ENCODE measurements at regions not wholly inside any gene's neighbourhood (a gene's known extent, or its start where the extent isn't known, plus 50 kb on each side); places are given as distances from the start of the nearest gene placed in this dataset.

GRCh38 chr13:58235454-58235853 lies 603.9 kb downstream of the PCDH17 start:
- H3K9me3 ChIP-seq (ENCODE audit: control insufficient read depth, insufficient read depth, low read length), result no peaks in the 10 kb centered on the region
- no CpG with 5 or more reads among the region's 4 CpGs for WGBS (ENCODE audit: insufficient coverage, insufficient read length)

DNA sequence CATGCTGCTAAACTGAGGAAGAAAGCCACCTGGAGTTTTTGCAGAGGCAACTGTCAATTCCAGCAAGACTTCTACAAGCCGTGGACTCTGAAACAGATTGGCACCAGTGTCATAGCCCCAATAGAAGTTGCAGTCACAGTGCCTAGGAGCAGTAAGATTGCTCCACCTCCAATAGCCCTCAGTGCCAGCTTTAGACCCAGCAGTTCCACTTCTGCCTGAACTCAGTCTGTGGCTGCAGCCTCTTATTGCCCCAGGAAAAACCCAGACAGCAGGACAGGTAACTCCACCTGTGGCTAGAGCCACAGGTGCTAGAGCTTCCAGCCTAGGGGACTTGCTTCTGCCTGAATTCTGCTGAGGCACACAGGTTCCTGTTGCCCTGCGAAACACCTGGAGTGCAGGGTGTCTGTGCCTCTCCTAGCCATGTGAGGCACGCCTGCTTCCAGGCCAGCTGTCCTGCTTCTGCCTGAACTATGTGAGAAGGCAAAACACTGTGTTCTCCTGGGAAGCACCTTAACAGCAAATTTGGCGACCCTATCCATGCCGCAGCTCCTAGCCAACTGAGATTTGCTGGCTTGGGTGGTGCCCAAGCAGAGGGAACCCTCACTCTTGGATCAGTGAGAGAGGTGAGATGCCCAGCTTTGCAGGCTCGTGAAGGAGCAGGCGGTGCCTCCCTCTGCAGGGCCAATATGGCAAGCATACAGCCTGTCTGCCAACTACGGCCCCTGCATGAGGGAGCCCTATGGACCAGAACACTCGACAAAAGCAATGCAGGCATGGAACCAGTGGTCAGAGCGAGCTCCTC lies 607.6 kb downstream of the PCDH17 start:
- Histone ChIP-seq H3K4me3 (ENCODE audit: low read length) (no peak overlapping the region), H3K9me3 (ENCODE audit: control insufficient read depth, insufficient read depth, low read length) (no peaks in the 10 kb centered on the region), H3K27ac (ENCODE audit: low read length) (no peak overlapping the region), H3K36me3 (ENCODE audit: control insufficient read depth, insufficient read depth, low read length) (no peaks in the 10 kb centered on the region), H3K4me1 (ENCODE audit: control insufficient read depth, insufficient read depth, low read length) (no peaks in the 10 kb centered on the region), H3K27me3 (ENCODE audit: control insufficient read depth, insufficient read depth, low read length) (no peaks in the 10 kb centered on the region)
- no peak for DNase-seq (ENCODE audit: low read depth, low spot score)
- no CpG with 5 or more reads among the region's 10 CpGs for WGBS (ENCODE audit: insufficient coverage, insufficient read length)

More at GRCh38 chr13:58235454-58235853, 603.9 kb downstream of the PCDH17 start:
- Histone ChIP-seq H3K4me3 (ENCODE audit: low read length) (no peak overlapping the region), H3K4me1 (ENCODE audit: control insufficient read depth, insufficient read depth, low read length) (no peaks in the 10 kb centered on the region), H3K27ac (ENCODE audit: low read length) (no peak overlapping the region), H3K36me3 (ENCODE audit: control insufficient read depth, insufficient read depth, low read length) (no peaks in the 10 kb centered on the region), H3K27me3 (ENCODE audit: control insufficient read depth, insufficient read depth, low read length) (no peaks in the 10 kb centered on the region)
- DNase-seq (ENCODE audit: low read depth, low spot score), result no peak

DNA sequence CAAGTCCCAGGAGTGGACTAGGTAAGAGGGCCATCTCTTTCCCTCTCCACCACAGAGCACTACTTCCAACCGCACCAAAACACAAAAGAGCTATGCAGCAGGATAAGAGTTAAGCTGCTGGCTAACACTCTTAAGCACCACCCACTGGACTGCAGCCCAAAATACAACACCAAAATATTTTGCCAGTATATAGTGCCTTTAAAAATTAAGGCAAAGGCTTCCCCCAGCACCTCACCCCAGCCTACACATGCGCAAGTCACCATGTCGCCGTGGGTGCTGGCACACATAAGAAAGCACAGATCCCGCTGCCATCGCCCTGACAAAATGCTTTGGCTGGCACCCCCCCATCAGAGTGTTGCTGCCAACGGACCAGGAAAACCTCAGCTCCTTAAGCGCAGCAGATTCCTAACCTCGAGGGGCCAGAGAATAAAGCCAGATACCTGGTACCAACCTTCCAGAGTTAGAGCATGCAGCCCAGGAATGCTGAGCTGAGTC lies 608.3 kb downstream of the PCDH17 start:
- no peaks in the 10 kb centered on the region for H3K4me1 ChIP-seq (ENCODE audit: control insufficient read depth, insufficient read depth, low read length)
- H3K4me3 ChIP-seq (ENCODE audit: low read length), result no peak overlapping the region
- H3K9me3 ChIP-seq (ENCODE audit: control insufficient read depth, insufficient read depth, low read length), result no peaks in the 10 kb centered on the region
- H3K27me3 ChIP-seq (ENCODE audit: control insufficient read depth, insufficient read depth, low read length), result no peaks in the 10 kb centered on the region
- no peaks in the 10 kb centered on the region for H3K36me3 ChIP-seq (ENCODE audit: control insufficient read depth, insufficient read depth, low read length)
- no peak for DNase-seq (ENCODE audit: low read depth, low spot score)
- H3K27ac ChIP-seq (ENCODE audit: low read length), result no peak overlapping the region
- WGBS (ENCODE audit: insufficient coverage, insufficient read length), result no CpG with 5 or more reads among the region's 9 CpGs

DNA sequence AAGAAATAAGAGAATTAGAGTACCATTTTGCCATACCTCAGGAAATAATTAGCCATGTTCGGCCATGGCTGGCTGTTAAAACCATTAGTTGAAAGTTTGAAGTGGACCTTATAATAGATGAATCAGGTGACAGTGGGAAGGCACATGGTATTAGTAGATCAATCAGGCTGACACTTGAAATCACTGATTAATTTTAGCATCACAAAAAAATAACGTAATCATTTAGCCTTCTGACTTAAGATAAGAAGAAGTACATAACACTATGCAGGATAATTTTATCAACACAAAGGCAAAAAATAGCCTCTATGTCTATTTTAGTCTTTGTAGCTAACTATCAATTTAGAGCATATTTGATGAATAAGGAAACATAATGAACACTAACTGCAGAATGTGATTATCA lies 615.5 kb downstream of the PCDH17 start:
- WGBS (ENCODE audit: insufficient coverage, insufficient read length), result no CpG with 5 or more reads among the region's 2 CpGs
- no peaks in the 10 kb centered on the region for H3K36me3 ChIP-seq (ENCODE audit: control insufficient read depth, insufficient read depth, low read length)
- no peak overlapping the region for H3K27ac ChIP-seq (ENCODE audit: low read length)
- no peak for DNase-seq (ENCODE audit: low read depth, low spot score)
- H3K4me3 ChIP-seq (ENCODE audit: low read length), result no peak overlapping the region
- no peaks in the 10 kb centered on the region for H3K4me1 ChIP-seq (ENCODE audit: control insufficient read depth, insufficient read depth, low read length)
- H3K9me3 ChIP-seq (ENCODE audit: control insufficient read depth, insufficient read depth, low read length), result no peaks in the 10 kb centered on the region
- H3K27me3 ChIP-seq (ENCODE audit: control insufficient read depth, insufficient read depth, low read length), result no peaks in the 10 kb centered on the region

DNA sequence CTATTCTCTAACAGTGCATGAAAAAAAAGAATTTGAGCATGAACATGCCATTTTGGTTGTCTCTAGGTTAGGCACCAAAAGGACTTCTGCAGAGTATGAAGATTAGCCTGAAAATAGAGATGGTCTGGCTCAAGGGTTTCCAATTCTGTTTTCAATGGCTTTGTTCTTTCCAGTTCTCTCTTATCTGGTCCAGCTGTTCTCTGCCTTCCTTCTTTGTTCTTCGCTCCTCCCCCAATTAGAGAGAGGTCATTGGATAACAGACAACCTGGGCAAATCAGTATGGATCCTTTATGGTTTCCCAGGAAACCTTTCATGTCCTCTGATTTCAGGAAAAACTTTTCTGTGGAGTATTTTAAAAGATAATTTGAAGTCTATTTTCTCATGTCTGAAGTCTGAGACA lies 623.4 kb downstream of the PCDH17 start:
- no peak for DNase-seq (ENCODE audit: low read depth, low spot score)
- Histone ChIP-seq H3K4me3 (ENCODE audit: low read length) (no peak overlapping the region), H3K9me3 (ENCODE audit: control insufficient read depth, insufficient read depth, low read length) (no peaks in the 10 kb centered on the region), H3K4me1 (ENCODE audit: control insufficient read depth, insufficient read depth, low read length) (peaks cover 1% of the 10 kb centered on the region; the same call in 1 of the 2 replicates), H3K36me3 (ENCODE audit: control insufficient read depth, insufficient read depth, low read length) (no peaks in the 10 kb centered on the region), H3K27ac (ENCODE audit: low read length) (no peak overlapping the region), H3K27me3 (ENCODE audit: control insufficient read depth, insufficient read depth, low read length) (no peaks in the 10 kb centered on the region)
- no CpG with 5 or more reads among the region's 1 CpG for WGBS (ENCODE audit: insufficient coverage, insufficient read length)

- WGBS (ENCODE audit: insufficient coverage, insufficient read length), result no CpG with 5 or more reads among the region's 1 CpG
- H3K4me3 ChIP-seq (ENCODE audit: low read length), result no peak overlapping the region
- no peak overlapping the region for H3K27ac ChIP-seq (ENCODE audit: low read length)
- H3K9me3 ChIP-seq (ENCODE audit: control insufficient read depth, insufficient read depth, low read length), result no peaks in the 10 kb centered on the region
- H3K4me1 ChIP-seq (ENCODE audit: control insufficient read depth, insufficient read depth, low read length), result no peaks in the 10 kb centered on the region
- DNase-seq (ENCODE audit: low read depth, low spot score), result no peak
- no peaks in the 10 kb centered on the region for H3K36me3 ChIP-seq (ENCODE audit: control insufficient read depth, insufficient read depth, low read length)
- no peaks in the 10 kb centered on the region for H3K27me3 ChIP-seq (ENCODE audit: control insufficient read depth, insufficient read depth, low read length)
Observed at GRCh38 chr13:58266271-58266670, 634.7 kb downstream of the PCDH17 start.

DNA sequence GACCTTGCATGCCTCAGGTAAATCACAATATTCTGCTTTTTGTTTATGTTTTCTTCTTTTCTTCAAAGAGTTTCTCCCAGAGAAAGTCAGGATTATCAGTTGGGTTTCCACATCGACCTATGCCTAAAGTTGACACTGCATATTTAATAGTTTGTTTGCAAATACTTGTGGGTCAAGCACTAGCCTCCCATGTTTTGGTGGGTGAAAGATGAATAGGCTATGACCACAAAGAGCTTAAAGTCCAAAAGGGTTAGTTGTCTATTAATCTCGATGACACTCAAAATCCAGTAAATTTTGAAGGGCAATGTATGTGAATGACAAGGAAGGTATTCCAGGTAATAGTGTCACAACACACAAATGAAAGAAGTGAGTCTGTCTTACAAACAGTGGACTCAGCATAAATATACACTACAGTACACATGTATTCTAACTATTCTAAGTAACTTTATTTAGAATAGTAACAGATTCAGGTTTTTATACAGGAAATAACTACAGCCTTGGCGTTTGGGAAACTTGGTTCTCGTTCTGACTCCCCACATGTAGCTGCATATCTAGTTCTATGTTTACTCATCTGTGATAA lies 667.1 kb downstream of the PCDH17 start:
- H3K27ac ChIP-seq (ENCODE audit: low read length), result no peak overlapping the region
- H3K4me3 ChIP-seq (ENCODE audit: low read length), result no peak overlapping the region
- no peaks in the 10 kb centered on the region for H3K27me3 ChIP-seq (ENCODE audit: control insufficient read depth, insufficient read depth, low read length)
- H3K4me1 ChIP-seq (ENCODE audit: control insufficient read depth, insufficient read depth, low read length), result no peaks in the 10 kb centered on the region
- H3K36me3 ChIP-seq (ENCODE audit: control insufficient read depth, insufficient read depth, low read length), result no peaks in the 10 kb centered on the region
- no peaks in the 10 kb centered on the region for H3K9me3 ChIP-seq (ENCODE audit: control insufficient read depth, insufficient read depth, low read length)
- no peak for DNase-seq (ENCODE audit: low read depth, low spot score)
- WGBS (ENCODE audit: insufficient coverage, insufficient read length), result no CpG with 5 or more reads among the region's 4 CpGs

- H3K27ac ChIP-seq (ENCODE audit: low read length), result no peak overlapping the region
- H3K27me3 ChIP-seq (ENCODE audit: control insufficient read depth, insufficient read depth, low read length), result no peaks in the 10 kb centered on the region
- no peaks in the 10 kb centered on the region for H3K36me3 ChIP-seq (ENCODE audit: control insufficient read depth, insufficient read depth, low read length)
- H3K9me3 ChIP-seq (ENCODE audit: control insufficient read depth, insufficient read depth, low read length), result no peaks in the 10 kb centered on the region
- H3K4me1 ChIP-seq (ENCODE audit: control insufficient read depth, insufficient read depth, low read length), result no peaks in the 10 kb centered on the region
- DNase-seq (ENCODE audit: low read depth, low spot score), result no peak
- H3K4me3 ChIP-seq (ENCODE audit: low read length), result no peak overlapping the region
Observed at GRCh38 chr13:58300224-58300623, 668.7 kb downstream of the PCDH17 start.

GRCh38 chr13:58300974-58301681 lies 669.6 kb downstream of the PCDH17 start:
- H3K4me1 ChIP-seq (ENCODE audit: control insufficient read depth, insufficient read depth, low read length), result no peaks in the 10 kb centered on the region
- no peaks in the 10 kb centered on the region for H3K9me3 ChIP-seq (ENCODE audit: control insufficient read depth, insufficient read depth, low read length)
- H3K27me3 ChIP-seq (ENCODE audit: control insufficient read depth, insufficient read depth, low read length), result no peaks in the 10 kb centered on the region
- no peak for DNase-seq (ENCODE audit: low read depth, low spot score)
- H3K27ac ChIP-seq (ENCODE audit: low read length), result no peak overlapping the region
- no CpG with 5 or more reads among the region's 1 CpG for WGBS (ENCODE audit: insufficient coverage, insufficient read length)
- H3K4me3 ChIP-seq (ENCODE audit: low read length), result no peak overlapping the region
- no peaks in the 10 kb centered on the region for H3K36me3 ChIP-seq (ENCODE audit: control insufficient read depth, insufficient read depth, low read length)

DNA sequence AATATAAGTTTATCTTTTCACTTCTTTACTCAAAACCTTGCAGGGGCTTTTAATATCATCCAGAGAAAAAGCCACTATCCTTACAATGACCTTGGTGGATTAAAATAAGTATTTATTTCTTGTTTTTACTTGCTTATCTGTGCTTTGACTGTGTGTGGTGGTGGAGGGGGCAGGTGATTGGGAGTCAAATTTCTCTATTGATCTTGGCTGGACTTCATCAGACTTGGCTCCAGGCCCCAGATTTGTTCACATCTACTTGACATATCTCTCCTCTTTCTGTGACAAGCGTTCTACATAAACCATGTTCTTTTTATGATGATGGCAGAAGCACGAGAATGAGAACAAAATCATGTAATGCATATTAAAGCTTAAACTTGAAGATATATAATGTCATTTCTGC lies 670.8 kb downstream of the PCDH17 start:
- Histone ChIP-seq H3K4me3 (ENCODE audit: low read length) (no peak overlapping the region), H3K4me1 (ENCODE audit: control insufficient read depth, insufficient read depth, low read length) (no peaks in the 10 kb centered on the region), H3K27me3 (ENCODE audit: control insufficient read depth, insufficient read depth, low read length) (no peaks in the 10 kb centered on the region), H3K9me3 (ENCODE audit: control insufficient read depth, insufficient read depth, low read length) (no peaks in the 10 kb centered on the region), H3K36me3 (ENCODE audit: control insufficient read depth, insufficient read depth, low read length) (no peaks in the 10 kb centered on the region), H3K27ac (ENCODE audit: low read length) (no peak overlapping the region)
- no peak for DNase-seq (ENCODE audit: low read depth, low spot score)
- WGBS (ENCODE audit: insufficient coverage, insufficient read length), result no CpG with 5 or more reads among the region's 2 CpGs
